Type B pancreatic cell (in vitro differentiated cells): ENCODE measurements at regions not wholly inside any gene's neighbourhood (a gene's known extent, or its start where the extent isn't known, plus 50 kb on each side); places are given as distances from the start of the nearest gene placed in this dataset.

Experiments used
- DNase-seq: peaks from one replicate; pipeline ENCODE4 v3.0.0; 2021; ENCODE audit warnings: mixed read lengths; ENCODE audit not compliant: unreplicated experiment; ENCODE audit errors: extremely low spot score
- H3K27ac Mint-ChIP-seq: 2 replicates; pipeline ENCODE4 v1.8.0; 2021; ENCODE audit warnings: mild to moderate bottlenecking, mixed read lengths
- H3K27me3 Mint-ChIP-seq: 2 replicates; pipeline ENCODE4 v1.8.0; 2021; ENCODE audit warnings: mixed read lengths
- H3K36me3 Mint-ChIP-seq: 2 replicates; pipeline ENCODE4 v1.8.0; 2021; ENCODE audit warnings: mixed read lengths
- H3K4me1 Mint-ChIP-seq: one replicate; pipeline ENCODE4 v1.8.0; 2021; ENCODE audit warnings: mixed read lengths; ENCODE audit not compliant: unreplicated experiment
- H3K4me3 Mint-ChIP-seq: 2 replicates; pipeline ENCODE4 v1.8.0; 2021; ENCODE audit warnings: mild to moderate bottlenecking, mixed read lengths
- H3K9me3 Mint-ChIP-seq: 2 replicates; pipeline ENCODE4 v1.8.0; 2021; ENCODE audit warnings: mixed read lengths
- CTCF ChIP-seq: fragments of 200-600 bp; sonication (generic); conservative IDR thresholded peaks from 2 replicates; pipeline ENCODE4 v1.5.0; 2021; ENCODE audit warnings: antibody characterized with exemption, mild to moderate bottlenecking

- Mint-ChIP-seq H3K4me3 (no peak overlapping the region), H3K4me1 (no peaks in the 10 kb centered on the region), H3K9me3 (no peaks in the 10 kb centered on the region), H3K36me3 (no peaks in the 10 kb centered on the region), H3K27ac (no peak overlapping the region), H3K27me3 (peaks cover 44% of the 10 kb centered on the region)
- no peak for DNase-seq
- TF ChIP-seq CTCF: no peak
These were observed 64.3 kb upstream of the PCGF5 start for GRCh38 chr10:91156196-91156595.

DNA sequence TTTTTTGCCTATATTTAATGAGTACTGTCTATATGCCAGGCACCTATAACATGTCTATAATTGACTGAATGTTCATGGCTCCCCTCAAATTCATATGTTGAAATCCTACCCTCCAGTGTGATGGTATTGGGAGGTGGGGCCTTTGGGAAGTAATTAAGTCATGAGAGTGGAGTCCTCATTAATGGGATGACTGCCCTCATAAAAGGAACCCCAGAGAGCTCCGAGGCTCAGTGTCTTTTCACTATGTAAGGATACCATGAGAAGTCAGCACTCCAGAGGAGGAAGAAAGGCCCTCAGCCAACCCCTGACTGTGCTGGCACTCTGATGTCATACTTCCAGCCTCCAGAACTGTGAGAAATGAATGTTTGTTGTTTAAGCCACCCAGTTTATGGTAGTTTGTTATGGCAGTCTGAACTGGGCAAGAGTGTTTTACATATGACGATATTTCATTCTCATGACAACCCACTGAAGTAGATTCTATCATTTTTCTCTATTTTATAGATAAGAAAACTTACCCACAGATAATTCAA lies 61.1 kb upstream of the PCGF5 start:
- H3K27ac Mint-ChIP-seq: no peak overlapping the region
- no peaks in the 10 kb centered on the region for H3K36me3 Mint-ChIP-seq
- H3K27me3 Mint-ChIP-seq: peaks cover 56% of the 10 kb centered on the region
- TF ChIP-seq CTCF: no peak
- no peaks in the 10 kb centered on the region for H3K9me3 Mint-ChIP-seq
- peaks cover 4% of the 10 kb centered on the region for H3K4me1 Mint-ChIP-seq
- no peak for DNase-seq
- H3K4me3 Mint-ChIP-seq: no peak overlapping the region

DNA sequence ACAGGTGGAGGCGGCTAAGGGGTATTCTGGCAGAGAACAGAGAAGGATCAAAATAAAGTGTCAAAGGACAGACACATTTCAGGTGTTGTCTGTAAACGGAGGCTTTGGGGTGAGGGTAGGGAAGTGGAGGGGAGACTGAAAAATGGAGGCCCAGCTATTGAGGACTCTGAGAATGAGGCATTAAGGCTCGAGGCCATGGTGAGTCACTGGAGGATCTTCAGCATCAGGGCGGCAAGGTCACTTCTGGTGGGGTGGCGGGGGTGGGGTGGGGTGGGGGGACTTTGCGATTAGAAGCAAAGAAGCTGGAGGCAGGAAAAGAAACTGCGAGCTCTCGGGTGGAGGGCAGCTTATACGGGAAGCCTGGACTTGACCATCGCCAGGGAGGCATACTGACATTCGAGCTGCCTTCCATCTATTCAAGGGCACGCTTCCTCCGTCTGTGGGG lies 58.4 kb upstream of the PCGF5 start:
- Mint-ChIP-seq H3K36me3 (no peaks in the 10 kb centered on the region), H3K9me3 (no peaks in the 10 kb centered on the region), H3K4me1 (peaks cover 4% of the 10 kb centered on the region), H3K27me3 (peaks cover 69% of the 10 kb centered on the region), H3K4me3 (peak overlapping the region; percentile 86), H3K27ac (peak overlapping the region; percentile 59)
- no peak for TF ChIP-seq CTCF
- no peak for DNase-seq

- peaks cover 3% of the 10 kb centered on the region for H3K36me3 Mint-ChIP-seq
- no peak for TF ChIP-seq CTCF
- H3K27ac Mint-ChIP-seq: no peak overlapping the region
- DNase-seq: no peak
- peaks cover 4% of the 10 kb centered on the region for H3K4me1 Mint-ChIP-seq
- peaks cover 3% of the 10 kb centered on the region for H3K9me3 Mint-ChIP-seq
- H3K4me3 Mint-ChIP-seq: peak overlapping the region; percentile 86
- peaks cover 75% of the 10 kb centered on the region for H3K27me3 Mint-ChIP-seq
These were observed 57.8 kb upstream of the PCGF5 start for GRCh38 chr10:91162495-91163268.

DNA sequence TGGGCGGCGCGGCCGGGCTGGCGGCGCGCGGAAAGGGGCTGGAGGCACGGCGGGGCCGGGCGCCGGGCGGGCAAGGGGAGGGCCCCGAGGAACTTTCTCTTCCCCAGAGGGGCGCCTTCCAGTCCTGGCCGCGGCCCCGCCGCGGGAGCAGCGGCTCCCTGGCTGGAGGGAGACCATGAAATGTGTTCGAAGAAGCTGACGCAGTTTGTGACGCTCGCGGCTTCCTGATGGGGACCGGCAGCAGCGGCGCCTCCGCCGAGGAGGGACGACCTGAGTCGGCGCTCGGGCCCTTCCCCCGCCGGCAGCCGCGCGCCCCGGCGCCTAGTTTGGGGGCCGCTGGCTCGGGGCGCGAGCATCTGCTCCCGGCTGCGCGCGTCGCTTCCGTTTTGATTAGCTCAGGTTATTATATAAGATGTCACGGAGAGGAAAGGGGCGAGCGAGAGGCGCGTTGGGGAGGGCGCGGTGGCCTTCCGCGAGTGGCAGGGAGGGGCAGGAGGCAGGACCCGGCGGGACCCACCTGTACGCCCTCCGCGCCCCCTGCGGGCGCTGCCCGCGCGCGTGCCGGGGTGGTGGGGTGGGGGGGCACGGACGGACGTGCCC lies 57.1 kb upstream of the PCGF5 start:
- peak overlapping the region; percentile 87 for H3K4me3 Mint-ChIP-seq
- no peak for TF ChIP-seq CTCF
- peaks cover 77% of the 10 kb centered on the region for H3K27me3 Mint-ChIP-seq
- H3K36me3 Mint-ChIP-seq: peaks cover 3% of the 10 kb centered on the region
- H3K4me1 Mint-ChIP-seq: peaks cover 4% of the 10 kb centered on the region
- peak overlapping the region; percentile 82 for H3K27ac Mint-ChIP-seq
- H3K9me3 Mint-ChIP-seq: peaks cover 4% of the 10 kb centered on the region
- peak; percentile 72 for DNase-seq
